Vagina (tissue), 2 donors: ENCODE measurements at regions not wholly inside any gene's neighbourhood (a gene's known extent, or its start where the extent isn't known, plus 50 kb on each side); places are given as distances from the start of the nearest gene placed in this dataset.

Source experiments
- CTCF ChIP-seq, 3 experiments: fragments of 450-650 bp in 2 of 3; fragments of 200-600 bp in 1 of 3; sonication (generic) in 1 of 3; IDR thresholded peaks; one replicate each; pipeline ENCODE4 v1.5.1; 2017 to 2019; ENCODE audit warnings: antibody characterized with exemption in 3 of 3, mild to moderate bottlenecking in 2 of 3, moderate library complexity in 2 of 3
- POLR2AphosphoS5 ChIP-seq, 2 donors: sonication (generic); formaldehyde crosslinking; IDR thresholded peaks; one replicate each; pipeline ENCODE4 v1.9.0; 2017; ENCODE audit warnings: antibody characterized with exemption in 2 of 2, mild to moderate bottlenecking in 2 of 2, low read depth in 1 of 2; ENCODE audit not compliant: insufficient read depth in 1 of 2

- TF ChIP-seq CTCF (IDR thresholded peaks at IDR 0.05) (no peak), POLR2AphosphoS5 (IDR thresholded peaks at IDR 0.05; ENCODE audit: insufficient read depth in 1 of 2, low read depth in 1 of 2) (no peak)
Measured at GRCh38 chr16:48834576-48834975, 224.6 kb upstream of the N4BP1 start.
